HG03045 (cell line): ENCODE measurements at regions not wholly inside any gene's neighbourhood (a gene's known extent, or its start where the extent isn't known, plus 50 kb on each side); places are given as distances from the start of the nearest gene placed in this dataset.

ENCODE experiments used
- ATAC-seq: cut with Tn5 transposase; IDR thresholded peaks from one replicate; pipeline ENCODE4 v1.9.1; 2021; ENCODE audit warnings: mild to moderate bottlenecking, moderate library complexity; ENCODE audit not compliant: unreplicated experiment

DNA sequence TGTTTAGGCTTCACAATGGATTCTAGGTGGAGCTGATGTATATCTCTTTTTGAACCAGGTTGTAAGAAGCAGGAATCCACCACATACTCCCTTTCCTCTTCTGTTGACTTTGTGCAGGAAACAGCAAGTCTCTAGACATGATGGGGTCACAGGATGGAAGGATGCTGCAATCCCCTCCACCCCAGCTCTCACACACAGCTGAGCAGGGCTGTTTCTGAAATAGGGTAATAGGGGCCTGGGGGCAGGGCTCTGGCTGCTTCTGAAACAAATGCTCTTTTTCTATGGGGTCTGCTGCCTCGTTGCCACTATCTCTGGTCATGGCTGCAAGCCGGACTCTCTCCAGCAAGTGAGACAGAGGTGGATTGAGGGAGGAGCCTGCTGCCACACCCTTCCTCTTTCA, 148.9 kb downstream of the SOX11 start:
- no peak for ATAC-seq

DNA sequence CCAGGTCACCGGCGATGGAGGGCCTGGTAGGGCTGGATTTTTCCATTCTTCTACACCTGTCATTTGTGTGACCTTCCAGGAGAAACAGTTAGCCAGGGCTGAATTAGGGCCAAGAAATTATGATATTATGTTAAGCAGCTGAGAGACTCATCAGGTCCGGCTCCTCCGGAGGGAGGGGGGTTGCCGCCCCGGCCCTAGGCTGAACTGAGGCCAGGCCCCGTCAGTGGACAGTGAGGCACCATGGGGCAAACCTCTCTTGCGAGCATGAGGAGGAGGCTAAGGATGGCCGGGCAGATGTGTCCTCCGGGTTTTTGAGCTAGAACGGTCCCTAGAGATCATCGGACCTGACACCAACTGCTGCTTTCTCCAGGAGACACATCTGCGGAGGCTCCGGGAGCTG, 150.1 kb downstream of the SOX11 start:
- no peak for ATAC-seq

DNA sequence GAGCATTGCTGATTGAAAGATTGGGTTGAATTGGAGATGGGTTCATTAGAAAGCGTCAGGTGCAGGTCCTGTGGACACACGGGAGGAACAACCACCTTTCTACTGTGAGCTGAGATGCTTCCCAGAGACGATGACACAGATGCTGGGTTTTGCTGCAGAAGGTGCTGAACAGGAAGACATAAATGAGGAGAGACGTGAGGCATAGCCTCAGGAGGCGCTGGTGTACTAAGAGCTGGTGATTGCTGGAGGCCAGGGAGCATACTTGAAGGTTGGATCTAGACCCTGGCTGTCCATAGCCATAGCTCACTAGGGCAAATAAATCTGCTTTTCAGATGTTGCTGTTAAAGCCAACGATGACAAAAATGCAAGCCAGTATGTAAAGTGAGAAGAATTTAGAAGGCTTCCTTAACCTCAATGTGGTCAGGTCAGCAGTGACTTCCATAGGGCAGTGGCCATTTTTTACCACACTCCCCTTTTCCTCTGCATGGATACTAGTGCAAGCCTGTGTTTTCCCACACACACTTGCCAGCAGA, 153.7 kb downstream of the SOX11 start:
- no peak for ATAC-seq

DNA sequence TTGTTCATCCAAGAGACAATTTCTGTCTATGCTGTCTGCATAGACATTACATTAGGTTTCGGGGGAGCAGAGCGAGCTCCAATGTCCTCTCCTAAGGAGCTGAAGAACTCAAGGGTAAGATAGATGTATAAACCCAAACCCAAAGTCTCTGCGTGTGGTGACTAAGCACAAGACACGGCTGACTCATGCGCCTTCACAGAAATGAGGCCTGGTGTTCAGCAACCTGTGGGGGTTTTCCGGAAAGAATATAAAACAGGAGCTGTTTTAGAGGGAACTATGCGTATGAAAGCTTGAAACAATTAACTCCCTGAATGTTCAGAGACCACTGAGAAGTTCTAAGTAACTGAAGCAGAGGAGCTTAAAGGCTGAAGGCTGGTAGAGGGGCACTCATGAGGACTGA, 154.7 kb downstream of the SOX11 start:
- no peak for ATAC-seq

DNA sequence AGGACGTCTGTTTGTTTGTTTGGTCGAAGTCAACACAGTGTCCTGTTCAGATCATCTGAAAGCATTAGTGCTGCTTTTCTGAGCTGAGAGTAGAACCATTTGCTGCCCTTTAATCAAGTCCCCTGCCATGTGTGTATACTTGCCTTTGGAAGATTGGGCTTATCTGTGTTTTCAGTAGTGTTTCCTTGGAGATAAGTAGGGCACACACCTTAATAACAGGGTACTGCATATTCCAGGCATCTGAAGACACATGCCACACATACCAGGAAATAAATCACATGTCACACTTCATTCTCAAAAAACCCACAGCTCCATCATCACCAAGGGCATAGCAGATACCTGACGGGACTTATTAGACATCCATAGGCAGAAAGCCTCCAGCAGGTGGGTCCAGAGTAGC, 157.4 kb downstream of the SOX11 start:
- no peak for ATAC-seq

DNA sequence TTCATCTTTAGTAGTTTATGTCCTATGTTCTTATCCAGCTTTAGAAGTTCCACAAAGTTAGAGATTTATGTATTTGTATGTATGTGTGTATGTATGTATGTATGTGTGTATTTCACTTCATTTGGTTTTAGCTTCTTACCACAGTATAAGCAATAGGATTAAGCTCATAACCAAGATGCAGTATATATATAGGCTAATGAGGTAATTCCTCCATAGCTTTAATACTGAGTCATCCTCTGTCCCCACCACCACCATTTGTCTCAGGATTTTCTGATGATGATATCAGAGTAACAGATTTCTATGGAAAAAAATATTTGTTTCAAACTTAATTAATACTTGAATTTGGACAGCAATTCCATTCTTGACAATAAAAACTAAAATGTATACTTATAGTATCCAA, 159.2 kb downstream of the SOX11 start:
- no peak for ATAC-seq

DNA sequence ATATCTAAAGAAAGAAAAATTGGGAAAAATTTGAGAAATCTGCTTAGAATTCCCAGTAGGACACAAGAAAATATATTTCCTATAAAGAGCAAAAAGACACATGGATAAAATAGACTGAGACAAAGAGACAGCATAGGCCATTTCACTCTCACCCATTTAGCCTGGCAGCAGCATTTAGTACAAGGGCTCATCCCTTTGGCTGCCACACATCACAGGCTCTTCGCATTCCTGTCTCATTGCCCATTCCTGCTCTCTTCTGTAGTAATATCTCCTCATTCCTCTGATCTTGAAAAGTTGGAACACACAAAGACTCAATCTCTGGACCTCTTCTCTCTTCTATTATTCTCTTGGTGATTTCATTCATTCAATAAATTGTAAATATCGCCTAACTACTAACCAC, 162.6 kb downstream of the SOX11 start:
- ATAC-seq = no peak

DNA sequence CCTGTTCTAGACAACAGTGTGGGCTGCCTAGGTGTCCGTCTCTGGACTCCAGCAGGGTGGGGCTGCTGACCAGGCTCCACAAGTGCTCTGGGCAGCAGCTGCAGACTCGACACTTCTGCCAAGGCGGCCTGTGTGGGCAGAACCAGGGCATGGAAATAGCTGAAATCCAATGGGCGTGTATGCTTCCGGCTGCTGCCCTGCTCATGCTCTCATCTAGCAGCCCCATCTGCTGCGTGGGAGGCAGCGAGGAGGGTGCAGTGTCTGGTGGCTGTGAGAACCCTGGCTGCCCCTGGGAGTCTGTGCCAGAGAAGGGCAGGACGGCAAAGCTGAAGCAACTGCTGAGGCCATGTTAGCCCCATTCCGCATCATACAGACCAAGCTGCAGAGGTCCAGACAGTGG, 174.9 kb downstream of the SOX11 start:
- ATAC-seq = no peak

DNA sequence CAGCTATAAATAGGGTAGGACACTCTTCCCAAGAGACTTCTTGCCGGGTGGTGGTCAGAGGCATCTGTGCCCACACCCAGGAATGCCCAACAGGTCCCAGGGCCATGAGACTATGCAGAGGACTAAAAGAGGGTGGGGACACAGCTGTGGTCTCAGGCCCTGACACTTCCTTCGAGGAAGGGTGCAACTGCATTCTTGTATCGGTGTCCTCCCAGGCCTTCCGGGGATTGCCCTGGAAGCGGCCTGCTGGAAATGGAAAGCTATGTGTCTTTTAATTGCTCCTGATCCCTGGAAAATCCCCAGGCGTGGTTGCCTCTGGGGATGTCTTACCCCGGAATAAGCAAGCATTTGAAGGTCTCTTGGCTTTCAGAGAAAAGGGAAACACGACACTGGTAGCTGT, 176.7 kb downstream of the SOX11 start:
- ATAC-seq = no peak

DNA sequence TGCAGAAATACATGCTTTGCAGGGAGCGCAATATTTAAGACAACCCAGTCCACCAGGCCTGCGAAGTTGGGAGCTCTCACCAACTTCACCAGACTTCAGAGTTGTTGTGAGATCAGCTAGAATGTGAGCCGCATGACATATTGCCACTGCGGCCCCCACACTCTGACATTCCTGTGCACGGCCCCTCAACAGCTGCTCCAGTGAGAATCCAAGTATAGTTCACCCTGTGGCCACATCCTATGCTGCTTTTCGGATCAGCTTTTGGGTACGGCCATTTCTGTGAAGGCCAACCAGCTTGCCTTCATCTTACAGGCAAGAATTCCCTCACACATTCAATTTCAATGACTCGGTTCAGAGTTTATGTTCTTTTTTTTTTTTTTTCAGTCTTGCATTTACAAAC, 177.8 kb downstream of the SOX11 start:
- no peak for ATAC-seq

DNA sequence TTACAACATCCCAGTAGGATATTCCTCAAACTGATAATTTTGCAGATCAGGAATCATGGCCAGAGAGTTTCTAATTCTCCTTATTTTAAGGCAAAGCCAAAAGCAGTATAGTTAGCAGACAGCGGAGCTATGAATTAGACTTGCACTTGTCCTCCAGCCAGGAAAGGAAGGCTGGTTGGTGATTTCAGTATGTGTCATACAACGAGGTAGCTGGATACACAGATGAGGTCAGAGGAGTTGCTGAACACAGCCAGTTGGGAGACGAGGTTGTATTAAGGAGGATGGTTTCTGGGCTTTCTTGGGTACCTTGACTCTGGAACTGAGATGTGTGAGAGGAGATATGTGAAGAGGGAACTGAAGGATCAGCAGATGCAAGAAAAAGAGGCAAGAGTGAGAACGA, 185.2 kb downstream of the SOX11 start:
- ATAC-seq = no peak

DNA sequence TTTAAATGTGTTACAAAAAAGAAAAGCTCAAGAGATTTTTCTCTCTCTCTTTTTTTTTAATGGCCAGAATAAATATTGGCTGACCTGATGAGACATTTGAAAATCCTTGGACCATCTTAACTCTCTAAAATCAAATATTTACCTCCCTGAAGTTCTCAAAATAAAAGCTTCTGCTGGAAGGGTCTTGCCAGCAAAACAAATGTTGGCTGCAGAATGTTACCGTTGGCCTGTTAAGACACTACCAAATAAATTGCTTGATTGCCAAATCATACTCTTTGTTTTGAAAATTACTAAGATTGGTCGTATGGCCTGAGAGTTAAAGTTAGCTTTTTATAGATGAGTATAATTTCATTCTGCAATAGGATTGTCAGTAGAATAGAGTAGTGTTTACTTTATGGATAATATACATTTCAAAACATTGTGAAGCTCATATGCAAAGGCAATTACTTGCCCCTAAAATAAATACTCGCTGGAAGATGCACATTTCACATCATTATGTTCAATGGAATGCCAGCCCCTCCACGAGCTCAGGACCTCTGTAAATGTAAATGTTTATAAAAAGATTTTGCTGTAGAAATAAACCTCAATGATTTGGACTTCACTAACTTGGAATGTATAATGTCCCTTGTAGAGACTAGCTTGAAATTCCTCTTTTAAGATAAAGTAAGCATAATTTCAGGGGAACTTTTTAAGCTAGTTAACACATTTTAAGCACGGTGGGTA, 193.4 kb downstream of the SOX11 start:
- no peak for ATAC-seq

DNA sequence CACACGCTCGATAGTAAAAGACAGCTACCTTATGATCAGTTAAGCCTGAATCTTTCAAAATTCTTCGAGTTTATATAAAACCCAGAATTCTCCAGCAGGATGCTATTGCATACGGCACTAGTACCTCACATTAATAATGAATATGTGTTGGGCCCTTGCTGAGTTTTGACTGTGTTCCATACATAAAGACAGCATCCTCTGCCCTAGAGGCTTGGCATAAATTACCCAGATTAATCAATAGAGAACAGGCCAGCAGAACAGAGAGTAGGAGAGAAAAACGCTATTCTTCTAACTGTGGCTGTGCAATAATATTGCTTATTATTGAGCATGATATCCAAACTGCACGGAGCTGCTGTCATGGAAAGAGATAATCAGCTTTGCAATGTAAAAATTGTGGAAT, 194.3 kb downstream of the SOX11 start:
- no peak for ATAC-seq

DNA sequence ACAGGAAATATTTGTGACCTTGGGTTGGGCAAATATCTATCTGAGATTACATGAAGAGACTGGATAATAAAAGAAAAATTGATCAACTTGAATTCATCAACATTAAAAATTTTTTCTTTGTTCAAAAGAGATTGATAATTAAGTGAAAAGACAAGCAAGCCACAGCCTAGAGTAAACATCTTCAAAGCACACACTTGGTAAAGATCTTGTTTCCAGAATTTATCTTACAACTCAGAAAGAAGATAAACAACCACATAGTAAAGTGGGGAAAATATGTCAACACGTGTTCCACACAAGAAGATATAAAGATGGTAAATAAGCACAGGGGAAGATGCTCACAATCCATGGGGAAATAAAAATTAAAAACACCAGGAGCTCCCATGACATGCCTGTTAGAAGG, 195.9 kb downstream of the SOX11 start:
- ATAC-seq = no peak

DNA sequence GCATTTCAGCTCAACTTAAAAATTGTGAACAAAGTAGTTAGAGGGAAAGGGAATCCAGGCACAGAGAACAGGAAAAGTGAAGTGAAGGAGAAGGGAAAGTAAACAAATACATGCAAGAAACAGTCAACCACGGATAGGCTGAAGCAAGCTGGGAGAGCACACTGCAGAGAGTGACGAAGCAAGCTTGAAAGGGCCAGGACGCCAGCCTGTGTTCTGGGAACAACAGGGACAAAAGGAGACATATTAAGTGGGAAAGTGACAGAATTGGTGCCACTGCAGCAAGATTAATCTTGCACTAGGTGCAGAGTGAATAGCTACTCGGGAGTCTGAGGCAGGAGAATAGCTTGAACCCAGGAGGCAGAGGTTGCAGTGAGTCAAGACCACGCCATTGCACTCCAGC, 197.3 kb downstream of the SOX11 start:
- ATAC-seq = no peak

DNA sequence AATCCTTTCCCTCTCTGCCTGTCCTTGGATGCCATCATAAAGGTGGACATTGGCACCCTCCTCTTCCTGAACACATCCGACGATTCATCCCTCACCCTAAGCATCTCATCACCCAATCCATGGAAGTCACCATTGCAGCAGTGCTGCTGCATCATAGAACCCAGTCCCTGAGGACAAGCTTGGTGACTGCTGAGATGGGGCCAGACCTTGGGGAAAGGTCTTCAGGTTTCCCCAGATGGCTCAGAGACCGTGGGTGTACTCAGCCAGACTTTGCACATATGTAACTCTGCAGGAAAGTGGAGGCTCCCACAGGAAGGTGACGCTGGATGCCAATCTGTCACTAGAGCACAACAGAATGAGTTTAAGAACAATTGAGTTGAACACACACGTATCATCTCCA, 202.2 kb downstream of the SOX11 start:
- no peak for ATAC-seq

DNA sequence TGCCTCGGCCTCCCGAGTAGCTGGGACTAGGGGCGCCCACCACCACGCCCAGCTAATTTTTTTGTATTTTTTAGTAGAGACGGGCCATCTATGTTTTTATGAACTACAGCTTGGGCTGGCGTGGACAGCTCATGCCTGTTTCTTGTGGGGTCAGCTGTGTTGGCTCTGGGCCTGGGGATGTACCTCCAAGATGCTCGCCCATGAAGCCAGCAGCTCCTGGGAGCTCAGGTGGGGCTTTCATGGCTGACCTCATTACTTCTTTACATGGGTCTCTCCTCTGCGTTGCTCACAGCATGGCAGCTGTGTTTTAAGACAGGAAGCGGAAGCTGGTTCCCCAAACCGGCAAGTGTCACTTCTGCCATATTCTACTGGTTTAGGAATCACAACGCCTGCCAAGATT, 203.1 kb downstream of the SOX11 start:
- ATAC-seq = no peak

DNA sequence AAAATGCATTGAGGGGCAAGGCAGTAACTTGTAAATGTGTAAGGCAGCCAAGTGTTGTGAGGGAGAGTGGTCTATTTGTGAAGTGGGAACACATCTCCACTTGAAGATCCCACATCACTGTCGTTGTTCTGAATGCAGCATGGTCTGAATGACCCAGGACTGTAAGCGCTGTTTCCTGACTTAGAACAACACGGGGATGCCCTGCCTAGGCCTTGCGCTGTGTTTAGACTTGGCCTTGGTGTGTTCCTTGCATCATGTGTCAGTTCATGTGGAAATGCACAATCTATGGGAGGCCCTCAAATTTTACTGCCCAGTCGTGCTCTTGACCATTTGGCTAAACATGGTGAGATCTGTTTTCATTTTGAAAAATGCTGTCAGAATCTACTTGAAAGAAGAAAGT, 205.1 kb downstream of the SOX11 start:
- no peak for ATAC-seq

DNA sequence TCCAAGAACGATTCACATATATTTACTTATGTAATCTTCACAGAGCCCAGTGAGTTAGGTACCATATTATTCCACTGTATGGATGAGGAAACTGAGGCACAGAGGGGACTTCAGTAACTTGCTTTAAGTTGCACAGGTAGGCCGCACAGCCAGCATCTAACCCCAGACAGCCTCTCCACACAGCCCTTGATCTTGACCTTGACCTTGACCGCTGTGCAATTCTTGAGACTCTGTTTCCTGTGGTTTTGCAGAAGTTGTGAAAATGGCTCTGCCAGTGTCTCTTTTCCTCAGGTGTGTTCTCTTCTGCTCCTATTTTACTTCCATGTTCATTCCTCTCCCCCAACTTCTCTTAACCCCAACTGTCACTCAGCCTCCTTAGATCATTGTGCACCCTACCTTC, 206.5 kb downstream of the SOX11 start:
- no peak for ATAC-seq

DNA sequence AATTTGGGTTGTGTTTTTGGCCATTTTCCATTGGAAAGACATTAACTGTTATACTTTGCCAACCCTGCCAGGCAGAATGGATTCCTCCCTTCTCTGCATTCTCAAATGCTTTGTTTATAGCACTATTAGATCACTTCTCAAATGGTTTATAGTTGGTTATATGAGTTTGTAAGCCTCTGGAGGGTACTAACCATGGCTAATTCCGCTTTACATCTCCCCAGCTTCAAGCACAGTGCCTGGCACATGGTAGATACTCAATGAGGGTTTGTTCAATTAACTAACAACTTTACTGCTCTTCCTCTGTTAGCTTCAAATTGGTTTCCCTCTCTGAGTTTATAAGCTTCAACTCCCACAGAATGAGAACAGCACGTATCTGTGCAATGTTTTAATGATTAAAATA, 213.5 kb downstream of the SOX11 start:
- no peak for ATAC-seq

DNA sequence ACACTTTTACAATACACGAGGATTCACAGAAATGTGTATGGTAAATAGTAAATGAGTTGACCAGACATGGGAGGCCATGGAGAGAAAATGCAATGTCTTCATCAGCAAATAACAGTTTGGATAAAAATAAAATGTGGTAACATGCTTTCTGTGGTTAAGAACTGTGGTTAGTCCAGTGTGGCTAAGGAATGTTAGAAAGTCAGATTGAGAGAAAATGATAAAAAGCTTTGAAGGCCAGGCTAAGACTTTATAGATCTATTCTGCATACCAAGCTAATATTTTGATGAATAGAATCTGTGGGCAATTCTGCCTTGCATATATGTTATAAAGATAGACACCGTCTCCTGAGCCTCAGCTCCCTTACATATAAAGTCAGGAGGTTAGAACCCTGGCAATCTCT, 215.9 kb downstream of the SOX11 start:
- no peak for ATAC-seq

DNA sequence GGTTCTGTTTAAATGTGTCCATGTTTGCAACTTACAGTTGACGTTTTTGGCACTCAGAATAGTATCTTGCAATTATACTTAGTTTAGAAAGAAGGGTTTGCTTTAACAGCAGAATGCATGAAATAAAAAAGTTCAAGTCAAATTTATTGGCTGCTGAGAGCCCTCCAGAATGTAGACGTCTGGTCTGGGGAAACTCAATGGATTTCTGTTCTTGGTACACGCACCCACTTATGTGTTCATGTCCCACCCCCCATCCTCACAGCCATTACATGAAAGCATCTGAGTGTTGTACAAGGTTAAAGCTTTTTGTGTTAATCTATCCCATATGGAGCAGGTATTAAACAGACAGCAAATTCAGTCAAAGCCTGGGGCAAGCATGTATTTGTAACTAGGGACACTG, 219.5 kb downstream of the SOX11 start:
- no peak for ATAC-seq

DNA sequence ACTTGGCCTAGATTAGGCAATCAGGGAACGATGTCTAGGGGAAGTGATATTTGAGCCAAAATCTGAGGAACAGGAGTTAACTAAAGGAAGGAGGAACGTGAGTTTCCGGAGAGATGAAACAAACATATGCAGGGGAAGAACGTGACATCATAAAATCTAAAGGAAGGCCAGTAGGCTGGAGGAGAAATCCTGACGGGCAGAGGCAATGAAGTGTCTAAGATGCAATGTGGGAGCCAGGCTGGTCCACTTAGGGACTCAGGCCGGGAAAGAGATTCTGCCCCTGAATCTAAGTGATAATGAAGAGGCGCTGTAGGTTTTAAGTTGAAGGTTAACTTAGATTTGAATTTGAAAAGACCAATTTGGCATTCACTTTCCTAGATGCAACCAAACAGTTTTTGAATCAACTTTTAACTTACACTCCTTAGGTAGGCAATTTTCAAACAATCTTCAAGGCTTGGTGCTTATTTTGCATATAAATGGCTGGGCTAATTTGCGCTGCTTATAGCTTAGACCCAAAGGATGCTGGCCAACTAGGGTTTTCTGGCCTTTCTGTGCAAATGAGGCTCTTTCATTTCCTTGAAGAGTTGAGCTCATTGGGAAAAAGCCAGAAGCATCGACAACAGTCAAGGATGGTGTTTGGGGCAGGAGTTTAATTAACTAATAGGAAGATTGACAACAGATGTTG, 221.7 kb downstream of the SOX11 start:
- ATAC-seq = no peak
